HepG2 (cell line): ENCODE measurements at regions not wholly inside any gene's neighbourhood (a gene's known extent, or its start where the extent isn't known, plus 50 kb on each side); places are given as distances from the start of the nearest gene placed in this dataset.

ENCODE experiments used
- CBX5 ChIP-seq: sonication (generic); formaldehyde crosslinking; IDR thresholded peaks from 2 replicates; pipeline ENCODE4 v1.4.0; 2020; ENCODE audit warnings: missing genetic modification reagents, borderline replicate concordance
- DDIT3 ChIP-seq: sonication (generic); formaldehyde crosslinking; IDR thresholded peaks from 2 replicates; pipeline ENCODE4 v1.4.0; 2020; ENCODE audit warnings: mild to moderate bottlenecking, missing genetic modification reagents
- DNMT3B ChIP-seq: conservative IDR thresholded peaks from 2 replicates; pipeline ENCODE4 v1.6.1; 2016; ENCODE audit warnings: missing biosample characterization, control low read depth
- NCOA2 ChIP-seq: sonication (generic); formaldehyde crosslinking; IDR thresholded peaks from 2 replicates; pipeline ENCODE4 v1.8.0; 2022; ENCODE audit warnings: inconsistent platforms
- POGZ ChIP-seq: sonication (generic); formaldehyde crosslinking; IDR thresholded peaks from 2 replicates; pipeline ENCODE4 v1.4.0; 2020; ENCODE audit warnings: mild to moderate bottlenecking, missing genetic modification reagents
- RERE ChIP-seq: IDR thresholded peaks from 2 replicates; pipeline ENCODE4 v1.6.1; 2016; ENCODE audit warnings: low read depth, missing genetic modification reagents, missing compliant biosample characterization
- ZIK1 ChIP-seq: sonication (generic); formaldehyde crosslinking; IDR thresholded peaks from 2 replicates; pipeline ENCODE4 v1.5.0; 2020; ENCODE audit warnings: mild to moderate bottlenecking, low read depth, missing genetic modification reagents, borderline replicate concordance
- ZNF432 ChIP-seq: sonication (generic); formaldehyde crosslinking; IDR thresholded peaks from 2 replicates; pipeline ENCODE4 v1.5.0; 2020; ENCODE audit warnings: missing genetic modification reagents, mild to moderate bottlenecking, borderline replicate concordance
- ZNF496 ChIP-seq: sonication (generic); formaldehyde crosslinking; IDR thresholded peaks from 2 replicates; pipeline ENCODE4 v1.8.1; 2023; ENCODE audit warnings: mild to moderate bottlenecking, moderate library complexity, missing genetic modification reagents; ENCODE audit not compliant: insufficient replicate concordance
- ZNF652 ChIP-seq: IDR thresholded peaks from 2 replicates; pipeline ENCODE4 v1.6.1; 2016; ENCODE audit warnings: low read depth, borderline replicate concordance
- ZNF7 ChIP-seq: IDR thresholded peaks from 2 replicates; pipeline ENCODE4 v1.6.1; 2016; ENCODE audit warnings: missing biosample characterization, missing genetic modification reagents
- ZNF704 ChIP-seq: sonication (generic); formaldehyde crosslinking; IDR thresholded peaks from 2 replicates; pipeline ENCODE4 v1.8.1; 2023; ENCODE audit warnings: mild to moderate bottlenecking, inconsistent platforms, moderate library complexity, missing genetic modification reagents, borderline replicate concordance
- TF ChIP-seq, protein P1 (sequence below): sonication (generic); formaldehyde crosslinking; IDR thresholded peaks from 2 replicates; pipeline ENCODE4 v1.4.0; 2020; ENCODE audit warnings: missing genetic modification reagents
- TF ChIP-seq, protein P2 (sequence below): sonication (generic); formaldehyde crosslinking; IDR thresholded peaks from 2 replicates; pipeline ENCODE4 v1.5.0; 2020; ENCODE audit warnings: missing genetic modification reagents, mild to moderate bottlenecking, borderline replicate concordance
- TF ChIP-seq, protein P3 (sequence below): IDR thresholded peaks from 2 replicates; pipeline ENCODE4 v1.6.1; 2018; ENCODE audit warnings: missing genetic modification reagents, mild to moderate bottlenecking, missing compliant biosample characterization

DNA sequence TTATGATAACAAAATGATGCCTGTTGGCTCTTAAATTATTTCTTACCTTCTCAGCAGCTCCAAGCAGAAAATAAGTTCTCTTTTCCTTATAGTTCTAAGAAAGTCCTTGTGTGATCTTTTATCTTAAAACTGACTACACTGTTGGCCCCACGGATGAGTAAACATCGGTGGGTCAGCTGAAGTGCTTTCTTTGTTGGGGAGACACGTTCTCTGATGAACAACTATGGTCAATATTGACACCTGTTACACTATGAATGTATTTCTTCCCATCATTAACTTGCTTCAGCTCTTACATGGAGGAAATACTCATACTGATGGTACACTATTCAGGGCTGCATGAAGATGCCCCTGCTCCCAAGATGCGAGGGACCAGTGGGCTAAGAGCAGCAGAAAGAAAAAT, 110.8 kb upstream of the EEA1 start (continued):
- TF ChIP-seq, protein P1, sequence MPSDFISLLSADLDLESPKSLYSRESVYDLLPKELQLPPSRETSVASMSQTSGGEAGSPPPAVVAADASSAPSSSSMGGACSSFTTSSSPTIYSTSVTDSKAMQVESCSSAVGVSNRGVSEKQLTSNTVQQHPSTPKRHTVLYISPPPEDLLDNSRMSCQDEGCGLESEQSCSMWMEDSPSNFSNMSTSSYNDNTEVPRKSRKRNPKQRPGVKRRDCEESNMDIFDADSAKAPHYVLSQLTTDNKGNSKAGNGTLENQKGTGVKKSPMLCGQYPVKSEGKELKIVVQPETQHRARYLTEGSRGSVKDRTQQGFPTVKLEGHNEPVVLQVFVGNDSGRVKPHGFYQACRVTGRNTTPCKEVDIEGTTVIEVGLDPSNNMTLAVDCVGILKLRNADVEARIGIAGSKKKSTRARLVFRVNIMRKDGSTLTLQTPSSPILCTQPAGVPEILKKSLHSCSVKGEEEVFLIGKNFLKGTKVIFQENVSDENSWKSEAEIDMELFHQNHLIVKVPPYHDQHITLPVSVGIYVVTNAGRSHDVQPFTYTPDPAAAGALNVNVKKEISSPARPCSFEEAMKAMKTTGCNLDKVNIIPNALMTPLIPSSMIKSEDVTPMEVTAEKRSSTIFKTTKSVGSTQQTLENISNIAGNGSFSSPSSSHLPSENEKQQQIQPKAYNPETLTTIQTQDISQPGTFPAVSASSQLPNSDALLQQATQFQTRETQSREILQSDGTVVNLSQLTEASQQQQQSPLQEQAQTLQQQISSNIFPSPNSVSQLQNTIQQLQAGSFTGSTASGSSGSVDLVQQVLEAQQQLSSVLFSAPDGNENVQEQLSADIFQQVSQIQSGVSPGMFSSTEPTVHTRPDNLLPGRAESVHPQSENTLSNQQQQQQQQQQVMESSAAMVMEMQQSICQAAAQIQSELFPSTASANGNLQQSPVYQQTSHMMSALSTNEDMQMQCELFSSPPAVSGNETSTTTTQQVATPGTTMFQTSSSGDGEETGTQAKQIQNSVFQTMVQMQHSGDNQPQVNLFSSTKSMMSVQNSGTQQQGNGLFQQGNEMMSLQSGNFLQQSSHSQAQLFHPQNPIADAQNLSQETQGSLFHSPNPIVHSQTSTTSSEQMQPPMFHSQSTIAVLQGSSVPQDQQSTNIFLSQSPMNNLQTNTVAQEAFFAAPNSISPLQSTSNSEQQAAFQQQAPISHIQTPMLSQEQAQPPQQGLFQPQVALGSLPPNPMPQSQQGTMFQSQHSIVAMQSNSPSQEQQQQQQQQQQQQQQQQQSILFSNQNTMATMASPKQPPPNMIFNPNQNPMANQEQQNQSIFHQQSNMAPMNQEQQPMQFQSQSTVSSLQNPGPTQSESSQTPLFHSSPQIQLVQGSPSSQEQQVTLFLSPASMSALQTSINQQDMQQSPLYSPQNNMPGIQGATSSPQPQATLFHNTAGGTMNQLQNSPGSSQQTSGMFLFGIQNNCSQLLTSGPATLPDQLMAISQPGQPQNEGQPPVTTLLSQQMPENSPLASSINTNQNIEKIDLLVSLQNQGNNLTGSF = no peak
- TF ChIP-seq ZNF496 (CRISPR knock-in tag) (no peak), ZNF652 (no peak), POGZ (CRISPR knock-in tag) (no peak), NCOA2 (CRISPR knock-in tag) (peak; percentile 49), DDIT3 (CRISPR knock-in tag) (no peak), ZIK1 (CRISPR knock-in tag) (no peak), ZNF704 (CRISPR knock-in tag) (no peak), CBX5 (CRISPR knock-in tag) (no peak), RERE (CRISPR knock-in tag) (0 out of 2 replicates have a peak, but pooled peaks have one; percentile 39), ZNF432 (CRISPR knock-in tag) (no peak), ZNF7 (CRISPR knock-in tag) (no peak), DNMT3B (no peak)
- TF ChIP-seq, protein P2, sequence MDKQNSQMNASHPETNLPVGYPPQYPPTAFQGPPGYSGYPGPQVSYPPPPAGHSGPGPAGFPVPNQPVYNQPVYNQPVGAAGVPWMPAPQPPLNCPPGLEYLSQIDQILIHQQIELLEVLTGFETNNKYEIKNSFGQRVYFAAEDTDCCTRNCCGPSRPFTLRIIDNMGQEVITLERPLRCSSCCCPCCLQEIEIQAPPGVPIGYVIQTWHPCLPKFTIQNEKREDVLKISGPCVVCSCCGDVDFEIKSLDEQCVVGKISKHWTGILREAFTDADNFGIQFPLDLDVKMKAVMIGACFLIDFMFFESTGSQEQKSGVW (CRISPR knock-in tag) = no peak
- TF ChIP-seq, protein P3, sequence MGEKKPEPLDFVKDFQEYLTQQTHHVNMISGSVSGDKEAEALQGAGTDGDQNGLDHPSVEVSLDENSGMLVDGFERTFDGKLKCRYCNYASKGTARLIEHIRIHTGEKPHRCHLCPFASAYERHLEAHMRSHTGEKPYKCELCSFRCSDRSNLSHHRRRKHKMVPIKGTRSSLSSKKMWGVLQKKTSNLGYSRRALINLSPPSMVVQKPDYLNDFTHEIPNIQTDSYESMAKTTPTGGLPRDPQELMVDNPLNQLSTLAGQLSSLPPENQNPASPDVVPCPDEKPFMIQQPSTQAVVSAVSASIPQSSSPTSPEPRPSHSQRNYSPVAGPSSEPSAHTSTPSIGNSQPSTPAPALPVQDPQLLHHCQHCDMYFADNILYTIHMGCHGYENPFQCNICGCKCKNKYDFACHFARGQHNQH (CRISPR knock-in tag) = no peak
